ENCODE measurements at regions not wholly inside any gene's neighbourhood (a gene's known extent, or its start where the extent isn't known, plus 50 kb on each side); places are given as distances from the start of the nearest gene placed in this dataset.

GRCh38 chr2:195458936-195459335 is 198.1 kb upstream of the SLC39A10 start:
- no peaks in the 10 kb centered on the region for H3K4me1 ChIP-seq (ENCODE audit: control insufficient read depth in 1 of 2, insufficient read depth in 2 of 2, low read length in 2 of 2)
- no peaks in the 10 kb centered on the region for H3K79me2 ChIP-seq (ENCODE audit: insufficient read depth, low read length)
- Mint-ChIP-seq H3K27ac (no peak overlapping the region), H3K4me1 (no peaks in the 10 kb centered on the region), H3K27me3 (ENCODE audit: low read depth in 3 of 3) (peaks cover 0 to 4% (median 0%) of the 10 kb centered on the region in 3 donors), H3K9me3 (peaks cover 0 to 10% (median 6%) of the 10 kb centered on the region in 7 donors), H3K36me3 (no peaks in the 10 kb centered on the region), H3K4me3 (no peak overlapping the region)
- intact Hi-C loops (cut with micrococcal nuclease), result no loop called here
- no peaks in the 10 kb centered on the region for H3K27me3 ChIP-seq (ENCODE audit: control insufficient read depth in 2 of 2, insufficient read depth in 2 of 2, low read length in 2 of 2)
- TF ChIP-seq, protein P1, sequence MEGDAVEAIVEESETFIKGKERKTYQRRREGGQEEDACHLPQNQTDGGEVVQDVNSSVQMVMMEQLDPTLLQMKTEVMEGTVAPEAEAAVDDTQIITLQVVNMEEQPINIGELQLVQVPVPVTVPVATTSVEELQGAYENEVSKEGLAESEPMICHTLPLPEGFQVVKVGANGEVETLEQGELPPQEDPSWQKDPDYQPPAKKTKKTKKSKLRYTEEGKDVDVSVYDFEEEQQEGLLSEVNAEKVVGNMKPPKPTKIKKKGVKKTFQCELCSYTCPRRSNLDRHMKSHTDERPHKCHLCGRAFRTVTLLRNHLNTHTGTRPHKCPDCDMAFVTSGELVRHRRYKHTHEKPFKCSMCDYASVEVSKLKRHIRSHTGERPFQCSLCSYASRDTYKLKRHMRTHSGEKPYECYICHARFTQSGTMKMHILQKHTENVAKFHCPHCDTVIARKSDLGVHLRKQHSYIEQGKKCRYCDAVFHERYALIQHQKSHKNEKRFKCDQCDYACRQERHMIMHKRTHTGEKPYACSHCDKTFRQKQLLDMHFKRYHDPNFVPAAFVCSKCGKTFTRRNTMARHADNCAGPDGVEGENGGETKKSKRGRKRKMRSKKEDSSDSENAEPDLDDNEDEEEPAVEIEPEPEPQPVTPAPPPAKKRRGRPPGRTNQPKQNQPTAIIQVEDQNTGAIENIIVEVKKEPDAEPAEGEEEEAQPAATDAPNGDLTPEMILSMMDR (IDR thresholded peaks at IDR 0.05), result no peak
- no peak overlapping the region for H2AFZ ChIP-seq (ENCODE audit: insufficient read depth, low read depth, low read length, poor library complexity, severe bottlenecking)
- WGBS (ENCODE audit: insufficient coverage), result 91% methylated on average over 2 of the region's 2 CpGs
- H3K27ac ChIP-seq (ENCODE audit: low read depth in 1 of 2, low read length in 2 of 2), result no peak overlapping the region
- H3K4me2 ChIP-seq (replicated peaks; ENCODE audit: extremely low read depth, low read length, poor library complexity, severe bottlenecking), result no peak overlapping the region
- H4K20me1 ChIP-seq (ENCODE audit: insufficient read depth, low read length), result no peaks in the 10 kb centered on the region
- no peak for DNase-seq
- H3K4me3 ChIP-seq (replicated peaks in 1 of 3; ENCODE audit: low read depth in 2 of 3, low read length in 3 of 3), result no peak overlapping the region
- H3K36me3 ChIP-seq (replicated peaks in 1 of 2; ENCODE audit: control insufficient read depth in 1 of 2, insufficient read depth in 2 of 2, low read length in 2 of 2), result no peaks in the 10 kb centered on the region
- no peak overlapping the region for H3K9ac ChIP-seq (ENCODE audit: insufficient read depth, low read length, poor library complexity, severe bottlenecking)
- H3K9me3 ChIP-seq (replicated peaks in 1 of 2; ENCODE audit: control insufficient read depth in 1 of 2, insufficient read depth in 1 of 2, low read length in 2 of 2), result peaks cover 0 to 4% of the 10 kb centered on the region in 2 donors

DNA sequence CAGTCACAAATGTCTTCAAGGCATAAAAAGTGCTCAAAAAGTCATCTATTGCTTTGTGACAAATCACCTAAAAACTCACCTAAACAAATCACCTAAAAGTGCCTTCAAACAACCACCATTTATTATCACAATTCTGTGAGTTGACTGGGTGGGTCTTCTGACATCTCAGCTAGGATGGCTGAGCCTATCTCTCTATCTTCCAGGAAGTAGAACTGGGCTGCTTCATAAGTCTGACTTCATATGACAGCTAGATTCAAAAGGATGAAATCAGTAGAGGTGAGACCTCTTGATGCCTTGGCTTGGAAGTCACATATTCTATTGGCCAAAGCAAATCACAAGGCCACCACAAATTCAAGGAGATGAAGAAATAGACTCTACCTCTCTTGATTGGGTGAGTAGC is 199.2 kb upstream of the SLC39A10 start:
- Histone ChIP-seq H3K9ac (ENCODE audit: insufficient read depth, low read length, poor library complexity, severe bottlenecking) (no peak overlapping the region), H4K20me1 (ENCODE audit: insufficient read depth, low read length) (no peaks in the 10 kb centered on the region), H3K27ac (ENCODE audit: low read depth in 1 of 2, low read length in 2 of 2) (no peak overlapping the region), H3K79me2 (ENCODE audit: insufficient read depth, low read length) (no peaks in the 10 kb centered on the region), H3K9me3 (replicated peaks in 1 of 2; ENCODE audit: control insufficient read depth in 1 of 2, insufficient read depth in 1 of 2, low read length in 2 of 2) (peaks cover 0 to 4% of the 10 kb centered on the region in 2 donors), H3K4me3 (replicated peaks in 1 of 3; ENCODE audit: low read depth in 2 of 3, low read length in 3 of 3) (no peak overlapping the region), H3K27me3 (ENCODE audit: control insufficient read depth in 2 of 2, insufficient read depth in 2 of 2, low read length in 2 of 2) (no peaks in the 10 kb centered on the region), H3K4me2 (replicated peaks; ENCODE audit: extremely low read depth, low read length, poor library complexity, severe bottlenecking) (no peak overlapping the region), H3K4me1 (ENCODE audit: control insufficient read depth in 1 of 2, insufficient read depth in 2 of 2, low read length in 2 of 2) (no peaks in the 10 kb centered on the region), H2AFZ (ENCODE audit: insufficient read depth, low read depth, low read length, poor library complexity, severe bottlenecking) (no peak overlapping the region), H3K36me3 (replicated peaks in 1 of 2; ENCODE audit: control insufficient read depth in 1 of 2, insufficient read depth in 2 of 2, low read length in 2 of 2) (no peaks in the 10 kb centered on the region)
- no peak overlapping the region for H3K27ac Mint-ChIP-seq
- H3K36me3 Mint-ChIP-seq, result no peaks in the 10 kb centered on the region
- H3K4me3 Mint-ChIP-seq, result no peak overlapping the region
- peaks cover 0 to 10% (median 6%) of the 10 kb centered on the region in 7 donors for H3K9me3 Mint-ChIP-seq
- intact Hi-C loops (cut with micrococcal nuclease), result no loop called here
- DNase-seq, result no peak
- H3K4me1 Mint-ChIP-seq, result no peaks in the 10 kb centered on the region
- peaks cover 0 to 2% (median 0%) of the 10 kb centered on the region in 3 donors for H3K27me3 Mint-ChIP-seq (ENCODE audit: low read depth in 3 of 3)
- TF ChIP-seq, protein P1 (IDR thresholded peaks at IDR 0.05), result no peak

All from CD14-positive monocyte (primary cell).